NCI-H187 treated with DMSO at 0.1 percent for 48 hours (cell line): ENCODE measurements at regions not wholly inside any gene's neighbourhood (a gene's known extent, or its start where the extent isn't known, plus 50 kb on each side); places are given as distances from the start of the nearest gene placed in this dataset.

Source experiments
- DNase-seq: peaks from one replicate; lab custom pipeline; 2025; lab: John Stamatoyannopoulos, UW

GRCh38 chr1:94707321-94708298 lies 112.5 kb upstream of the SLC44A3 start:
- no peak for DNase-seq

DNA sequence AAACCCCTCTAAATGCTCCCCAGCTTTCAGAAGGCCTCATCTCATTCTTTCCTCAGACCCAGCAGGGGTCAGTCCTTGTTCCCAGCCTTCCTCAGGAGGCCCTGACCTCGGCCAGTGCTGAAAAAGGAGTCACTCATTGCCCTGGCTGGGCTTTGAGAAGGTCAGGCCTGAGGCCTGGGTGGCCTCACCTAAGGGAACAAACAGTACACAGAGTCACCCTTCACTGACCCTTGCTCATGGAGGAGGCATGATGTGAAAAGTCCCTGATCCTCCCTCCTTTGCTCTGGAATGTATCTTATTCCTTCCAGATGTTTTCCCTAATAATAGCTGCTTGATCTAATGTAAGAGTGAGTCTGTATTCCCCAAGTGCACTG lies 117.7 kb upstream of the SLC44A3 start:
- DNase-seq, result no peak

- no peak for DNase-seq
Observed at GRCh38 chr1:94701796-94702441, 118.2 kb upstream of the SLC44A3 start.

GRCh38 chr1:94698759-94699502 lies 121.2 kb upstream of the SLC44A3 start:
- DNase-seq, result no peak

DNA sequence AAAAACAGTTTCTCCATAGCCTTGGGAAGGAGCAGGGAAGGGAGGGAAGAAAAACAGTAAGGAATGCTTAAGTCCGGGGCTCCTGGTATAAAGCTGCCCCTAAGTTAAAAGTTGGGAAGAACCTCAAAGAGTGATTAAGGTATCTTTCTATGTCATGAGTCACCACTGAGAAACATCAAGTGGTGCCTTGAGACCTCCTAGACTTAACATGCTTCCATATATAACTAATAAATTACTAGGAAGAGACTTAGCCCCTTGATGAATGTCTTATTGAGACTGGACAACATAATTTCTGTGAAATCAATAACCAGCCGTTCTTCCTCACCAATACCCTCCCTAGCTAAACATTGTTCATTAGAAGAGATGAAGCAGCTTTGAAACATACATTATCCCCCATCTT lies 121.8 kb upstream of the SLC44A3 start:
- DNase-seq, result no peak

GRCh38 chr1:94697839-94698238 lies 122.3 kb upstream of the SLC44A3 start:
- DNase-seq, result no peak

DNA sequence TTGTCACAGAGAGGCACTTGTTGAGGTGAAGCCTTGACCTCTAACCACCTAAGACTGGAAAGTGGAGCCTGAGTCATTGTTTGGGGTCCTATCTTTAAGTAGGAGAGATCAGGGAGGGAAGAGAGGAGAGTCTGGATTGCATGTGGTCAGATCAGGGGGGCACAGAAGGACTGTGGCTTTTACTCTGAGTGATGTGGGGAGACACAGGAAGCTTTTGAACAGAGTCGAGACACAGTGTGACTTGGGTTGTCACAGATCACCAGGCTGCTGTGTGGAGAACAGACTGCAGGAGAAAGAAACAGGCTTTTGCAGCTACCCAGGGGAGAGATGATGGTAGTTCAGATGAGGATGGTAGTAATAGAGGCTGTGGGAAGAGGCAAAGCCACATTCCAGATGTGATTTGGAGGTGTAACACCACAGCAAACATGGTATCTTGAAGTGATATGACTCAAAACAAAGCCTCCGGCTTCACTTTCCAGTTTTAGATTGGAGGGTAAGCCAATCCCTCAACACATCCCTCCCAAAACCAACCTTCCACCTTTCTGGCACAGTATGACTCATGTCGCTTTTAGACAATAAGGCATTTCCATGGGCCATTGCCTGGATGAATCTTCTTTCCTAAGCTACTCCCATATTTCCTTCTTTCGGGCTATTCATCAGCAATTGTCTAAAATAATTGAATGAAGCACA lies 125.8 kb upstream of the SLC44A3 start:
- DNase-seq, result no peak

DNA sequence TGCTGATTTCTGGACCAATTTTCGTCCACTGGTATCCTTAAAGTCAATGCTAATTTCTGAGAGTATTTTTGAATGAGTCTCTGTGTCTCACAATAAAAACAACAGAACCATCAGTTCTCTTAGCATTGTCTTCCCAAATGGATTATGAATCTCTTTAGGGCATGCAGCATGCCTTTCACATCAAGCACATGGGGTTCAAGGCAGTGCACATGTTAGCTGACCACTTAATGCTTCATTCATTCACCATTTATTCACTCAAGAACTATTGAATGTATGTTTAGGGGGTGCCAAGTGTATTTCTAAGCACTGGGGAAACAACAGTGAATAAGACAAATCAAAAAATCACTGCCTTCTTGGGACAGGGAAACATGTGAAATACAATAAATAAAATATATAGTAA lies 126.7 kb upstream of the SLC44A3 start:
- DNase-seq, result no peak

DNA sequence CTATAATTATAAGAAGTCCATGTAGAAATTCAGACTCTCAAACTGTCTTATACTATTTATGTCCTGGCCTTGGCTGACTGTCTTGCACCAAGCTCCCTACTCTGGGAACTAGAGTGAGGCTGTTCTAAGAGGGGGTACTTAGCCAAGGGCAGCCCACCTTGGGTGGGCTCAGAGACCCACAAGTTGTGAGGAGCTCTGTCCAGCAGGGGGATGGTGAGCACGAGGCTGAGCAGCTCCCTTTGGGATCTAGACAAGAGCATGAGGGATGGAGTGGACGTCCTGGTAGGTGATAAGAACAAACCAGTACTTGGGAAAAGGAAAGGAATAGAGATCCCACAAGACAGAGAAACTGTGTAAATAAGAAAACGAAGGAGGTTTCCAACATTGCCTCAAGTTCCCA lies 127.1 kb upstream of the SLC44A3 start:
- DNase-seq, result no peak

DNA sequence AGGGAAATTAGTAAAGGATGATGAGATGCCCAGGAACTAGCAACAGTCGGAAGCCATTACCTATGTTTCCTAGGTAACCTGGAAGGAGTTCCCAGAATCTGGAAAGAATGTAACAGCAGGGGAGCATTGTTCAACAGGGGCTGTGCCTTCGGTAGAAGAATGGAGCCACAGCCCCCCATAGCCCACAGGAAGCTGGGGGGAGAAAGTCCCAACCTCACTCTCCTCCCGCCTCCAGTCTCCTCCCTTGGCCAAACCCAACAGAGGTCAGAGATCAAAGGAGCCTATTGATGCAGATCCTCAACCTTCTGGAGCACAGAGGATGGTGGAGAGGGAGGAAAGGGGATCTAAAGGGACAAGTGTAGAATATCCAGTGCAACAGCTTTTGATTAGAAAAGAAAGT lies 131.5 kb upstream of the SLC44A3 start:
- DNase-seq, result no peak

GRCh38 chr1:94686882-94687281 lies 133.3 kb upstream of the SLC44A3 start:
- DNase-seq, result no peak

DNA sequence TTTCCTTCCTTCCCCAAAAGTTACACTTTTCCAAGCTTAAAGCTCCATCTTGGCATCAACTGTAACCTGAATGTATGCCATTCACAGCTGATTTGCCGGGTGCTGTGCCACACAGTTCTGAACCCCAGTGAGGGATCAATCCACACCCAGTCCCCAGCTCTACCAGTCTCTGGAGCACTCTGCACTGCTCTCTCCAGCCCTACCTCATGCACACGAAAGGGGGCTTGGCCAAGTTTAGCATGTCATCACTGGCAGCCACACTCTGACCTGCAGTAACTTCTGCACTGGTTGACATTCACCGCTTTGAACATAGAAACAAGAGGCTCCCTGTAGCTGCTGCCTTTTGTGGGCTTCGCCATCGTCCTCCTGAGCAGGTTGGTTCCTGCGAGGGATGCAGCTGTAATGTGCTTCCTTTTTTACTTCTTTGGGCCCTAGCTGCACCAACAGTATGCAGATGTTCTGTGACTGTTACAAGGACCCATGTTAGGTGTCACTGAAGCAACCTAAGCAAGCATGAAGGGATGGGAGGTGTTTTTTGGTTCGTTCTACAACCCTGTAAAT lies 135.4 kb upstream of the SLC44A3 start:
- no peak for DNase-seq

- no peak for DNase-seq
Observed at GRCh38 chr1:94683886-94684285, 136.3 kb upstream of the SLC44A3 start.

- no peak for DNase-seq
Observed at GRCh38 chr1:94680039-94680377, 138.4 kb upstream of the F3 start.

GRCh38 chr1:94679332-94680038 lies 137.9 kb upstream of the F3 start:
- DNase-seq, result no peak

GRCh38 chr1:94678202-94678848 lies 136.8 kb upstream of the F3 start:
- DNase-seq, result no peak

GRCh38 chr1:94677714-94678113 lies 136.2 kb upstream of the F3 start:
- no peak for DNase-seq

- DNase-seq, result no peak
Observed at GRCh38 chr1:94677087-94677486, 135.5 kb upstream of the F3 start.

DNA sequence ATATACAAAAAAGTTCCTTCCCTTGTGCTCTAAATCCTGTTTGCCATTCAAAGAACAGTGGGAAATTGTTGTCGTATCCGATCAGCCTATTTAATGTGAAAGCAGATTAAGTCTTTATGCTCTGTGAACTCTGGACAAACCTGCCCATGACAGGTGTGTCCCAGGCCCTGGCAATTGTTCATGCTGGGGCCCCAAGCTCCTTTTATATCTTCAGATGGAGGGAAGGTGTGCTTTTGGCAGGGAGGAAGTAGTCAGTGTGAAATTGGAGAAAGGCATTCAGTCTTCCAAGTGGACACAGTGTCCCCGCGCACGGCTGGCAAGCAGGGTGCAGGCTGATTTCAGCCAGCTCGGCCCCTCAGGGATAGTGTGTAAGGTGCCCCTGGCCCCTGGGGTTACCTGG lies 135.1 kb upstream of the F3 start:
- DNase-seq, result no peak

DNA sequence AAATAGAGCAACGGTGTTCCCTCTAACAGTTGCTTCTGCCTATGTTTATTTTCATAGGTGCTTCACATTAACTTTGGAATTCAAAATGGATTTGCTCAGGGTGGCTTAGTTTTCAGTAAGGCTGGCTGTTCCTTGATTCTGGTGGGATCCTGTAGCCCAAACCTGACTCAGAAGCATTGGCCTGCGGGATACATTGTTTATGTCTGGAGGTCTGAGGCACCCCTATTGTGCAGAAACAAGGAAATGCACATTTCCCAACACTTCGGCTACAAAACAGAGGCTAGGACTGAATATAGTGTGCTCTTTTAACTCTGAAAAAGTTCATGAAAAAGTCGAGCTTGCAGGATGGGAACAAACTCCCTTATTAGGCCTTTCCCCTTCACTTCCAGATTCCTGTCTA lies 133.8 kb upstream of the F3 start:
- no peak for DNase-seq

- no peak for DNase-seq
Observed at GRCh38 chr1:94674876-94675275, 133.3 kb upstream of the F3 start.
